ENCODE measurements at regions not wholly inside any gene's neighbourhood (a gene's known extent, or its start where the extent isn't known, plus 50 kb on each side); places are given as distances from the start of the nearest gene placed in this dataset.

GRCh38 chr4:100828986-100829685 lies 311.3 kb upstream of the EMCN start:
- no peaks in the 10 kb centered on the region for H3K79me2 ChIP-seq (ENCODE audit: control insufficient read depth, insufficient read depth, low read length)
- ChIA-PET CTCF (interaction anchor here (1.1 kb wide), 1 partner anchor 13 kb away, joined by 3 read pairs; no protein-coding TSS in a partner anchor), POLR2A (no interaction called here)
- FAIRE-seq (no peak), DNase-seq (ENCODE audit: low read depth, low spot score) (no peak)
- no peaks in the 10 kb centered on the region for H3K27me3 ChIP-seq (ENCODE audit: control insufficient read depth in 2 of 2, insufficient read depth in 2 of 2, low read length in 2 of 2)
- dilution Hi-C loops (cut with MboI; ENCODE audit: extremely low pct_ligation_motif_present, low sequenced_read_pairs) (no loop called here), intact Hi-C loops (cut with micrococcal nuclease) (no loop called here)
- no peaks in the 10 kb centered on the region for H3K36me3 ChIP-seq (ENCODE audit: control insufficient read depth in 2 of 2, extremely low read depth in 1 of 2, insufficient read depth in 2 of 2, low read length in 2 of 2)
- TF ChIP-seq CTCF (IDR thresholded peaks at IDR 0.05; ENCODE audit: extremely low read depth in 1 of 2, insufficient read depth in 1 of 2, low read depth in 1 of 2, low read length in 2 of 2) (no peak), FOS (IDR thresholded peaks at IDR 0.05; ENCODE audit: borderline replicate concordance, insufficient read depth, low read length) (peak; percentile 5)
- H3K9me3 ChIP-seq (replicated peaks; ENCODE audit: control insufficient read depth, insufficient read depth, low read length): no peaks in the 10 kb centered on the region
- no peak overlapping the region for H3K4me3 ChIP-seq (replicated peaks in 1 of 3; ENCODE audit: insufficient read depth in 1 of 3, low read depth in 1 of 3, low read length in 3 of 3)
- BruUV-seq (replicated peaks): no TSS peak
- H3K9me1 ChIP-seq (replicated peaks; ENCODE audit: control insufficient read depth, extremely low read depth, insufficient read depth, low read length): no peaks in the 10 kb centered on the region
- no peak overlapping the region for H2AFZ ChIP-seq (ENCODE audit: low read depth, low read length)
- no peaks in the 10 kb centered on the region for H4K20me1 ChIP-seq (replicated peaks; ENCODE audit: control insufficient read depth, extremely low read depth, insufficient read depth, low read length)
- no peak overlapping the region for H3K4me2 ChIP-seq (ENCODE audit: insufficient read depth, low read length)
- H3K27ac ChIP-seq (ENCODE audit: insufficient read depth, low read depth, low read length): no peak overlapping the region
- no peaks in the 10 kb centered on the region for H3K4me1 ChIP-seq (ENCODE audit: control insufficient read depth, extremely low read depth, insufficient read depth, low read length)
- H3K9ac ChIP-seq (replicated peaks; ENCODE audit: extremely low read depth, insufficient read depth, low read length): no peak overlapping the region

GRCh38 chr4:100828364-100828763 lies 310.5 kb upstream of the EMCN start:
- H3K9ac ChIP-seq (replicated peaks; ENCODE audit: extremely low read depth, insufficient read depth, low read length): no peak overlapping the region
- intact Hi-C loops (cut with micrococcal nuclease) (no loop called here), dilution Hi-C loops (cut with MboI; ENCODE audit: extremely low pct_ligation_motif_present, low sequenced_read_pairs) (no loop called here)
- DNase-seq (ENCODE audit: low read depth, low spot score) (no peak), FAIRE-seq (no peak)
- no peak overlapping the region for H3K27ac ChIP-seq (ENCODE audit: insufficient read depth, low read depth, low read length)
- no peaks in the 10 kb centered on the region for H3K79me2 ChIP-seq (ENCODE audit: control insufficient read depth, insufficient read depth, low read length)
- H3K4me1 ChIP-seq (ENCODE audit: control insufficient read depth, extremely low read depth, insufficient read depth, low read length): no peaks in the 10 kb centered on the region
- H3K27me3 ChIP-seq (ENCODE audit: control insufficient read depth in 2 of 2, insufficient read depth in 2 of 2, low read length in 2 of 2): no peaks in the 10 kb centered on the region
- no peak overlapping the region for H2AFZ ChIP-seq (ENCODE audit: low read depth, low read length)
- H4K20me1 ChIP-seq (replicated peaks; ENCODE audit: control insufficient read depth, extremely low read depth, insufficient read depth, low read length): no peaks in the 10 kb centered on the region
- POLR2A ChIA-PET: no interaction called here
- no TSS peak for BruUV-seq (replicated peaks)
- no peaks in the 10 kb centered on the region for H3K36me3 ChIP-seq (ENCODE audit: control insufficient read depth in 2 of 2, extremely low read depth in 1 of 2, insufficient read depth in 2 of 2, low read length in 2 of 2)
- TF ChIP-seq GATA2 (IDR thresholded peaks at IDR 0.05; ENCODE audit: insufficient read depth, insufficient read length, low read depth, low read length): no peak
- no peak for TF ChIP-seq JUN (IDR thresholded peaks at IDR 0.05; ENCODE audit: borderline replicate concordance, insufficient read depth, insufficient read length, low read depth)
- TF ChIP-seq EZH2 (IDR thresholded peaks at IDR 0.05; ENCODE audit: borderline replicate concordance, low read depth, low read length, severe bottlenecking): no peak
- TF ChIP-seq MYC (IDR thresholded peaks at IDR 0.05; ENCODE audit: low read depth, low read length): no peak
- TF ChIP-seq FOS (IDR thresholded peaks at IDR 0.05; ENCODE audit: borderline replicate concordance, insufficient read depth, low read length): no peak
- no peak for TF ChIP-seq MAX (IDR thresholded peaks at IDR 0.05; ENCODE audit: insufficient read depth, insufficient read length)
- no peak for TF ChIP-seq POLR2AphosphoS5 (IDR thresholded peaks at IDR 0.05; ENCODE audit: insufficient read depth, low read depth, low read length)
- no peak for TF ChIP-seq POLR2A (IDR thresholded peaks at IDR 0.05; ENCODE audit: low read depth, low read length)
- TF ChIP-seq CTCF (IDR thresholded peaks at IDR 0.05; ENCODE audit: extremely low read depth in 1 of 2, insufficient read depth in 1 of 2, low read depth in 1 of 2, low read length in 2 of 2): no peak
- no peak overlapping the region for H3K4me2 ChIP-seq (ENCODE audit: insufficient read depth, low read length)
- no peaks in the 10 kb centered on the region for H3K9me3 ChIP-seq (replicated peaks; ENCODE audit: control insufficient read depth, insufficient read depth, low read length)
- H3K9me1 ChIP-seq (replicated peaks; ENCODE audit: control insufficient read depth, extremely low read depth, insufficient read depth, low read length): no peaks in the 10 kb centered on the region
- H3K4me3 ChIP-seq (replicated peaks in 1 of 3; ENCODE audit: insufficient read depth in 1 of 3, low read depth in 1 of 3, low read length in 3 of 3): no peak overlapping the region
- CTCF ChIA-PET: interaction anchor here (1.1 kb wide), 1 partner anchor 12 kb away, joined by 3 read pairs; no protein-coding TSS in a partner anchor

All from endothelial cell of umbilical vein (primary cell).